GM19099 (cell line): ENCODE measurements at regions not wholly inside any gene's neighbourhood (a gene's known extent, or its start where the extent isn't known, plus 50 kb on each side); places are given as distances from the start of the nearest gene placed in this dataset.

Source experiments
- POLR2A ChIP-seq: IDR thresholded peaks from 3 replicates; pipeline ENCODE4 v1.6.1; 2011; ENCODE audit warnings: low read depth; ENCODE audit not compliant: insufficient read length; ENCODE audit errors: extremely low read depth

DNA sequence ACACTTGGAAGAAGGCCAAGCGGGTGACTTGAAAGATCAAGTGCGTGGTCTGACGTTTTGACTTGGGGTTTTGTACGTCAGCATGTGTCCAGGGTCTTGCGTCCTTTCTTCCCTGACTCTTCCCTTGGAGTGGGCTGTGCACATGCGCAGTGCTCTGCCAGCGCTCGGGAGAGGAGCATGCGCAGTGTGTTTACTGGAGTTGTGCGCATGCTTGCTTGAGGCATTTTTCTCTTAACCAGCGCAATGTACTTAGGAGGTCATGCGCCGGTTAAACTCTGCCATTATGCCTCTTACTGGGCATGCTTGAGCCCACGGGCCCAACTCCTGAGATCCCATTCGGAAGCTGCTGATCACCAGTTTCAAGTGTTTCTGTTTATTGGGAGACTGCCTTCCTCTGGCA is 242.5 kb upstream of the AJAP1 start:
- TF ChIP-seq POLR2A, result no peak

- TF ChIP-seq POLR2A, result no peak
Measured at GRCh38 chr1:4415476-4415875, 238.9 kb upstream of the AJAP1 start.

DNA sequence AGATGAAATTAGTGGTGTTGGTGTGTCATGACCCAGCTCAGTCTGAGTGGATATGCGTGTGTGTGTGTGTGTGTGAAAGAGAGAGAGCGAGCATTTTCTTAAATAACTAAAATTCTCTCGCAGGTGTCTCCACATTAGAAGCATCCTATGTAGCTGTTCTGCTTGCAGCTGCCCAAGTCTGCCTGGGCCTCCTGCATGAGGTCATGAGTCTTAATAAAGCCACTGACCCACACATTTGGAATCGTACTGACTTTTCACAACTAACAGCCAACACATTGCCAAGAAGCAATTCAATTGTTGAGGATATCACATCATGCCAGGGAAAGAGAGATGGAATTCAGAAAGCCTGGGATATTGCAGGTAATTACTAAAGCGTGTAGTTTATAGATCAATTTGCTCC is 238.2 kb upstream of the AJAP1 start:
- TF ChIP-seq POLR2A, result no peak

DNA sequence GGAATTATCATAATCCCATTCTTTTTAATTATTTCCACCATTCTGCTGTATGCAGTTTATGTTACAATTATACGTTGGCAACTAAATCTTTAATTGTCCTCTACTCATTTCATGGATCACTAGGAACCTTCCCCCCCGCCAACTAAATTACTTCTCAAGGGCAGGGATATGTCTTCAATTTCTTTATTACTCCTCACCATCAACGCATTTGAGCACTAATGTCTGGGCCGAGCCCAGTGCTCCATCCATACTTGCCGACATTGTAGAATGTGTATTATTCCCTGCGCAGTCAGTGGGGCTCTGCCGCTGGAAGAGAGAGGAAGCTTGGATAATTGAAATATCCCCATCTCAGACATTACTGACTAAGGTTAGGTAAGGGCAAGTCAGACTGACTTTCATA is 236.4 kb upstream of the AJAP1 start:
- TF ChIP-seq POLR2A, result no peak

DNA sequence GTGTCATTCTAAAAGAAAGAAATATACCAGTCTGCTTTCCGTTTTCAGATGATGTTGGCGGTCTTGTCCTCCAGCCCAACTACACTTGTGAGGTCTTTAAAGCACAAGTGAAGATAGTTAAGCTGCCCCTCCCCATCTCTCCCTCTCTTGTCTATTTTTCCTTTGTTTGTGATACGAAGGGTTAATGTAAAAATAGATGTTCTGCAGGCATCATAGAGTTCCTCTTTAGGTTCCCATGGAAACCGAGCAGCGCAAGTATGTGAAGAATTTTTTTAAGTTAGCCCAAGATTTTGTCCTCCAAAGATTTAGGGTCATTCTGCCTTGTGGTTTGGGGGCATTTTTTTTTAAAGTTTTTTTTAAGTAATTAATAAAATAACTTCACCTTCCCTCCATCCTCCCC is 232.4 kb upstream of the AJAP1 start:
- TF ChIP-seq POLR2A, result no peak

DNA sequence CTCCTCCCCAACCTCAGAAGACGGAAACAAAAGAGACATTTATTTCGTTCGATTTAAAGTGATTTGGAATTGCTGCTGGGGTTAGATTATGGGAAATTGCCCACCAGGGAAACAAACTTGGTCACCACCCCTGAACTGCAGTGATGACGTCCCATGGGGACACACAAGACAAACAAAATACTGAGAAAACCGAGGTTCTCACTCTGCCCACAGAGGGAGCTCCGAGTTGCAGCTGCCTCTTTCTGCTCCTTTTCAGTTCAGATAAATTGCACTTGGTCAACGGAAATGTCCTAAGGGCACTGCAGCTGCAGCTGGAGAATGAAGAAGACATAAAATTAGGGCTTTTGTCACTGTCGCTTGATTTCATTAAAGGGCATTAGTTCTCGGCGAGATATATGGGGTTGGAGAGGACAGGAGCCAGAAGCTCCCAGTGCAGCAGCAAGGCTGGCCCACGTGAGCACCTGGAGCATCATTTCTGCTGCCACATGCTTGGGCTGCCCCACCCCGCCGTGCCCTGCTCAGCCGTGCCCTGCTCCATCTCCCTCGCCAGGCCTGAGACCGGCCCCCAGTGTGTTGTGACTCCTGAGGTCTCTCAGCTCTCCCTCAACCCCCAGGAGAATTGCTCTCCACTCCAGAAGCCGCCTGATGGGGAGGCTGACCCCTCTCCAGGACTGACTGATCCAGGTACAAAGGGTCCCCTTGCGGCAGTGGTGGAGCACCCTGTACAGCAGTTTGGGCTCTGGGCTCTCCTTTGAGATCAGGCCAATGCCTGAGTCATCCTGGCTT is 231.7 kb upstream of the AJAP1 start:
- TF ChIP-seq POLR2A, result no peak

GRCh38 chr1:4424254-4424653 is 230.2 kb upstream of the AJAP1 start:
- no peak for TF ChIP-seq POLR2A

- no peak for TF ChIP-seq POLR2A
Measured at GRCh38 chr1:4424766-4425165, 229.6 kb upstream of the AJAP1 start.

GRCh38 chr1:4425892-4426291 is 228.5 kb upstream of the AJAP1 start:
- TF ChIP-seq POLR2A, result no peak

GRCh38 chr1:4428711-4429110 is 225.7 kb upstream of the AJAP1 start:
- no peak for TF ChIP-seq POLR2A

- no peak for TF ChIP-seq POLR2A
Measured at GRCh38 chr1:4430406-4431365, 223.7 kb upstream of the AJAP1 start.

DNA sequence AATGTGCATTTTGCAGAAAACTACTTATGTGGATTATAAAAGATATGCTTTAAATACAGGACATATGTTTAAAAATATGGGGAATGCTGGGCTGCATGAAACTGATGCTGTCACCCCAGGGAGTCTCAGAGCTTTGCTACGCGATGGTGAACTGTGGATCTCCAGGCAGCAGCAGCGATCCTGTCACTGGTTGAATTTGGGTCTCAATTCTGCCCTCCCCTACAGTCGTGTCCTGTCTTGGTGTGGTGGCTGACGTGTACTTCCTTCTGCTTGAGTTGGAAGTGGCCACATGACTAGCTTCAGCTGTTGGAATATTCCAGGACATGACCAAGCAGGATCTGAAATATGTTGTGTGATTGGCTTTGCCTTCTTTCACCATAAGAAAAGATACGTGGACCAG is 222.9 kb upstream of the AJAP1 start:
- no peak for TF ChIP-seq POLR2A

DNA sequence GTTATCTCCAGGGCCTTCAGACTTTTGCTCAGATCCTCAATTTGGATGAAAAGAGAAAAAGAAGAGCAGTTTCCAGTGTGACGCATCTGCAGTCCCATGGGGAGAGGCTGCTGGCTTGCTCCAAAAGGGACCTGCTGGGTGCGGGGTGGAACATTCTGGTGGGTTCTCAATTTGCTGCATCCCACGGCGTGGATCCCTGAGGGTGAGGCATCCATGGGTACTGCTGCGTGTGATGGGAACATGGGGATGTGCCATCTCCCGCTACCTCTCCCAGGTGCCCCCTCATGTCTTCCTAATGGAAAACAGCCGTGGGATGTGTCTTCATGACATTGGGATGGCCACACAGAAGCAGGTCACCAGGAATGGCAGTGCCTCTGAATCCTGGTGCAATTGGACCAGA is 221.3 kb upstream of the AJAP1 start:
- TF ChIP-seq POLR2A, result no peak

GRCh38 chr1:4444086-4444485 is 210.3 kb upstream of the AJAP1 start:
- TF ChIP-seq POLR2A, result no peak

GRCh38 chr1:4447778-4448420 is 206.5 kb upstream of the AJAP1 start:
- TF ChIP-seq POLR2A, result no peak
